ENCODE measurements at regions not wholly inside any gene's neighbourhood (a gene's known extent, or its start where the extent isn't known, plus 50 kb on each side); places are given as distances from the start of the nearest gene placed in this dataset.

DNA sequence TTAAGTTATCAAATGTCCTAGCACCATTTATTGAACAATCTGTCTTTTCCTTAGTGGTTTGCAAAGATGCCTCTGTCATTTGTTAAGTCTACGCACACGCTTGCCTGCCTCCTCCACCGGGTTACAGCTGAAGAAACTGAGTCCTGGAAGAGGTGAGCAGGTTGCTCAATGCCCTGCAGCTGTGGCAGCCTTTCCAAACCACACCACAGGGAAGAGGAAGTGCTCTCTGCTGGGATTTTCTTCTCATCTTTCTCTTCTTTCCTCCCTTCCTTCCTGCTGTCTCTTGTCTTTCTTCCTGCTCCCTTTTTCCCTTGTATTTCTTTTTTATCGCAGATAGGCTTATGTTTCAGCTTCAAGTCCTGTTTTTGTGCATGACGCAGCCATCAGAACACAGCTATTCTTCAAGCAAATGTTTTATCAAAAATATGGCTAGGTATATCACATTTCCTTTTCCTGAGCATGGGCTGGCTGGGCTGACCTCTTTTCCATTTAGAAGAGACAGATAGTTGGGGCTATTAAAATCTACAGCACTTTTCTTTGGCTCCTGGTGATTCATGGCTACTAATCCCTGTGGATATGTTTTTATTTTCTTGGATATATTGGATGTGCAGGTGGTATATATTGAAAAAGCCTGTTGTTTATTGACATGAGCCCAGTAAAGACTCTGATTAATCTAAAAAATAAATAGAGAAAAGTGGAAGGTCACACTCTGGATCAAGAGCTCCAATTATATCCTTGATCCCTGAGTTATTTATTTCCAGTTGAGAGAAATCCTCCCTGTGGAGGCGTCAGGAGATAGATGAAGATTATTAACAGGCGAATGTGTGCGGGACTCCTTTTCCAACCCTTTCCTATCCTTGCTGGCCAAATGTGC lies 214.6 kb downstream of the TSN start:
- H3K36me3 Mint-ChIP-seq = no peaks in the 10 kb centered on the region
- no peak for ATAC-seq
- H3K27ac Mint-ChIP-seq = no peak overlapping the region
- H3K9me3 Mint-ChIP-seq = no peaks in the 10 kb centered on the region
- no peak for DNase-seq (ENCODE audit: low spot score in 2 of 2)

DNA sequence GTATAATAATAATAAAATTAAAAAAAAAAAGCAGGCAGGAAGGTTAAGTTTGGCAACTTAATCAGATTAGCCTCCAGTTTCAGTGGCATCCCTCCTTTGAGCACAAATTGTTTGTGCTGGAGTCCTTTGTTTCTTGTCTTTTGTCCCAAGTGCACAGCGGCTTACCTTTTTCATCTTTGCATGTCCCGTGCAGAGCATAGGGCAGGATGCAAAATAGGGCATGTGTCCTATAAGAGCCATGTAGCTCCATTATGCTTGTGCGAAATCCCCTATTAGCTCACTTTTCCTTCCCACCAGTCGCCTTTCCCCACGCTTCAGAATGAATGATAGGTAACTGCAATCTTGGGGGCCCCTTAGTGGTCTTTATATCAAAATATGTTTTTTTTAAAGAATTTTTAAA lies 216.8 kb downstream of the TSN start:
- no peak for DNase-seq (ENCODE audit: low spot score in 2 of 2)
- ATAC-seq = no peak
- no peaks in the 10 kb centered on the region for H3K9me3 Mint-ChIP-seq
- no peaks in the 10 kb centered on the region for H3K36me3 Mint-ChIP-seq
- no peak overlapping the region for H3K27ac Mint-ChIP-seq

DNA sequence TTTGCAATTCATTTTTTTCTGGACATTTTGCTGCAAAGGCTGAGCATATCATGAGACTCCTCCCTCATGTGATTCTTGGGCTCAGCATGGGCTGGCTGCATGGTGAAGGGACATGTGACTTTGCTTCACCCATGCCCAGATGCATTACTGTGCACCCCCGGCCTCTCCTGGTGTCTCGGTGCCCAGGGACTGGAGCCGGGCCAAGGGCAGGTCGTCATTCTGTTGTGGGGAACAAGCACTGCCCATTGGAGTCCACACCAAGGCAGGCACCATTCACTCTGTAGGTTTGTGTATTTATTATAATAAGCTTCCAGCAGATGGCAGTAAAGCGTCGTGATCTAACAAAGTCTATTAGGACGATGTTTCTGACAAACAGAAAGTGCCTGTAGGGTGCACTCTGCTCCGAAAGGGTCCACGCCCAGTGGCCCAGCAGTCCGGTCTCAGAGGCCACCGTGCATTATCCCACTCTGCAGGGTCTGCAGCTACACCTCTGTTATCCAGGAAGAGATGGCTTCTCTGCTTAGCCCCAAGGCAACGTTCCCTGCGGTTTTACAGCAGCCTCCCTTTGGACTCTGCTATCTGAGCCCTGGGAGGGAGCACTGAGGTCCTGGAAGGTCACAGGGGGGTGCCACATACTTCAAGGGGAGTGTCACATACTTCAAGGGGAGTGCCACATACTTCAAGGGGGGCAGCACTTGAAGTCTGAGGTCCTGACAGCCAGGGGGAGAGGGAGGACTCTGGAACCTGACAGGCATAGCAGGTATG lies 219.6 kb downstream of the TSN start:
- peak; percentile 89 to 95 for ATAC-seq
- Mint-ChIP-seq H3K9me3 (no peaks in the 10 kb centered on the region), H3K27ac (peak overlapping the region in 1 of 2 donors; percentile 9)

DNA sequence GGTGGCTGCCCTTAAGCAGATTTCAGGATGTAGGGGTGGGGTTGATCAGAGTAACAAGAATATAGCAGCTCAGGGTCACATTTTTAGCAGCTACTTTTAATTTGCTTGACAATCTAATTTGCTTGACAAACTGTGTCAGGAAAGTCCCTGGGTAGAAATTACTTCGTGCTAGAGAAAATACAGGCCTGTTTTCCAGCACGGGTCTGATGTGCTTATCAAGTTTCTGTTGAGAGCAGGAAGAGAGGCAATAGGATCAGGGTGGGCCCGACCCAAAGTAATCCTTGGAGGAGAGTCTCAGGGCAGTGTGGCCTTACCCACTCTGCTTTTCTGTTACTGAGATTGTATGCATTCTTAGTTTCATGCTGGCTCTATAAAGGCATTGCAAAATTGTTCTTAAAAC lies 221.5 kb downstream of the TSN start:
- Mint-ChIP-seq H3K36me3 (no peaks in the 10 kb centered on the region), H3K9me3 (no peaks in the 10 kb centered on the region), H3K27ac (no peak overlapping the region)
- no peak for DNase-seq (ENCODE audit: low spot score in 2 of 2)
- no peak for ATAC-seq

More for the DNA sequence above, 219.6 kb downstream of the TSN start:
- DNase-seq (ENCODE audit: low spot score in 2 of 2) = peak in 1 of 2 donors; percentile 53
- H3K36me3 Mint-ChIP-seq = no peaks in the 10 kb centered on the region

DNA sequence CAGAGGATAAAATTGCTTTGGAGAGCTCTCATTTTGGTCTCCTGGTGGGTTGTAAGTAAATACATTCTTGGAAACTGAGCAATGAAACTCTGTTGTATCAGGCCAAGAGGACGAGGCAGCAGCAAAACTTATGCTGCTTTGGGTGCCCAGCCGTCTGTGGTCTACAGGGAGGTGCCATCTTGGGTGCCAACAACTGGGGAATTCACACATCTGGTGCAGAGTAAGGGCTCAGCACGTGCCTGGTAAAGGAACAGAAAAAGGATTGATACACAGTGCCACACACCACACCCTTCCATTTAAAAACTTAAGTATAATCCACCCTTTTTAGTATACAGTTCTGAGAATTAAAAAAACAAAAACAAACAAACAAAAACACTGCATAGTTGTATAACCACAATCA lies 221.9 kb downstream of the TSN start:
- DNase-seq (ENCODE audit: low spot score in 2 of 2) (no peak), ATAC-seq (no peak)
- Mint-ChIP-seq H3K9me3 (no peaks in the 10 kb centered on the region), H3K27ac (no peak overlapping the region), H3K36me3 (no peaks in the 10 kb centered on the region)

DNA sequence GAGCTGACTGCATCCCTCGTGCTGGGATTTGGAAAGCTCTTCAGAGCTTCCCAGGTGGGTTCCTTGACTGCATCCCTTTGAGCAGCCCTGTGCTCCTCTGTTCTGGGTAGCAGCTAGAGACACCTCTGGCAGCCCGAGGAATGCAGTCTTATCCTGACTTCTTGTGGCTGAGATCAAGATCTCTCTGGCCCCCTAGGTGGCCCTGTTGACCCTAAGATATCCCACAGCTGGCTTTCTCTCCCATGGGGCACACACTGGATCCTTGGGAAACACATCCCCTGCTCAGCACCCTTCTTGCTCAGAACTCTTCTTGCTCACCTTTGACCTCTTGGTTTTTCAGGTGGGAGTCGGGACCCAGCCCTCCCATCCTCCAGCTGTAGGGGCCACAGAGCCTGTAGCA lies 237.2 kb downstream of the TSN start:
- ATAC-seq (no peak), DNase-seq (ENCODE audit: low spot score in 2 of 2) (no peak)
- no peak overlapping the region for H3K27ac Mint-ChIP-seq
- H3K9me3 Mint-ChIP-seq = no peaks in the 10 kb centered on the region
- H3K36me3 Mint-ChIP-seq = no peaks in the 10 kb centered on the region

DNA sequence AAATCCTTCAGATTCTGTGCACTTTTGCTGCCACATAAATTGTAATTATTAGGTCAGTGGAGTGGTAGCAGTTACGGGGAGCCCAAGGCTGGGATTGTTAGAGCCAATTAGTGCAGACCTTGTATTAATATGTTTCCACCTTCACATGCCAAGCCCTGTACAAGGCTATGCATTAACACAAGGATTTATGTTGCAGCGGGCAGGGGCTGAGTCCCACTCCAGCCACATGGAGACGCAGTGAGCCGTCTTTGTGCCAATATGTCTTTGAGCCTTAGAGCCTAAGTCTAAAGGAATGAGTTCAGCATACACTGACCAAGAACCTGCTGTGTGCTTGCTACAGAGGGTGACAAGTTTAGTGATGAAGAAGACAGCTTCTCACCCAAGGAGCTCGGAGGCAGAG lies 238.2 kb downstream of the TSN start:
- Mint-ChIP-seq H3K9me3 (no peaks in the 10 kb centered on the region), H3K36me3 (no peaks in the 10 kb centered on the region), H3K27ac (no peak overlapping the region)
- DNase-seq (ENCODE audit: low spot score in 2 of 2) (no peak), ATAC-seq (no peak)

DNA sequence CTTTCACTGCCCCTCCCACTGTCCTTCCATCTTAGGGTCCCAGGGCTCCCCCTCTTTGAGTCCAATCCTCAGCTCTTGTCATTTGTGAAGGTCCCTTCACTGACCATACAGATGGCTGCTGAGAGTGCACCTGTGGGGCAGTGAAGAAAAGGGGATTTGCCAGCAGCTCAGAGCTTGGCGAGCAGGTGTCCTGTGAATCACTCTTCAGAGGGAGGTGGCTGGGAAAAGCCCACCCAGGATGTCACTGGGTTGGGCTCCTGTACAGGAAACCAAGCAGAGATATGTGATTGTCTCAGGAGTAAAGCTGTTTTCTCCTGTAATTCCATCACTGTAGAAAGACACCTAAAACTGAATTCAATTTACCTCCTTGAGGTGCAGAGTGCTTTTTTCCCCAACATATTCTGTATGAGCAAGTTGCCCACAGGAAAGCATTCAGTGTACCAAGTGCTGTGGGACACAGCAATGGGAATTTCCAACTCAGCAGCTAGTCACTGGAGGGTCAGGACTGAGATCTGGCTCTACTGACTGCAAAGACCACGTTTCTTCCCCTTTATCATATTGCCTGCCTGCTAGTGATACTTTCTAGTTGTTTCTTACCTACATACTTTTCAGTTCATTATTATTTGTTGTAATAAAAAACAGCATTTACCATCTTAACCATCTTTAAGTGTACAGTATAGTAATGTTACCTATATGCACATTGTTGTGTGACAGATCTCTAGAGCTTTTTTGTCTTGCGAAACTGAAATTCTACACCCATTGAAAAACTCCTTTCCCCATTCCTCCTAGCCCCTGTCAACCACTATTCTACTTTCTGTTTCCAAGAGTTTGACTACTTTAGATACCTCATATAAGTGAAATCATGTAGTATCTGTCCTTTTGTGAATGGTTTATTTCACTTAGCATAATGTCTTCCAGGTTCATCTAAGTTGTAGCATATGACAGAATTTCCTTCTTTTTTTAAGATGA lies 239.1 kb downstream of the TSN start:
- DNase-seq (ENCODE audit: low spot score in 2 of 2) (no peak), ATAC-seq (no peak)
- Mint-ChIP-seq H3K36me3 (no peaks in the 10 kb centered on the region), H3K27ac (no peak overlapping the region), H3K9me3 (no peaks in the 10 kb centered on the region)

DNA sequence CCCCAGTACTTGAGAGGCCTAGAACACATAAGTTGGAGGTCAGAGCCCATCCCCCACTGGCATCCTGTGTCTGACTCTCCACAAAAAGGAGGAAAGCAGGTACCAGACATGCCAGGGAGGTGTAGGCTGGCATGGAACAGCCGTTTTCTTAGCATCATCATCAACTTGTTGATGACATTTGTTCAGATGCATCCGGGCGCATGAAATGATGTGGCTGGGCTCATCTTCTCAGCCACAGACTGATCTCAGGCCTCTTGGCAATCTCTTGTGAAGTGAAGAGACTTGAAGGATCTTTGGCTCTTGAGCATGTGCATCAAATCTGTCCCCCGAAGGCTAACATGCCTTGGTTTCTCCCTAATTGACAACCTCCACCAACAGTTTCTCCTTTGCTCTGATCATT lies 243.3 kb downstream of the TSN start:
- DNase-seq (ENCODE audit: low spot score in 2 of 2) (no peak), ATAC-seq (no peak)
- H3K27ac Mint-ChIP-seq = no peak overlapping the region
- H3K9me3 Mint-ChIP-seq = no peaks in the 10 kb centered on the region
- no peaks in the 10 kb centered on the region for H3K36me3 Mint-ChIP-seq

DNA sequence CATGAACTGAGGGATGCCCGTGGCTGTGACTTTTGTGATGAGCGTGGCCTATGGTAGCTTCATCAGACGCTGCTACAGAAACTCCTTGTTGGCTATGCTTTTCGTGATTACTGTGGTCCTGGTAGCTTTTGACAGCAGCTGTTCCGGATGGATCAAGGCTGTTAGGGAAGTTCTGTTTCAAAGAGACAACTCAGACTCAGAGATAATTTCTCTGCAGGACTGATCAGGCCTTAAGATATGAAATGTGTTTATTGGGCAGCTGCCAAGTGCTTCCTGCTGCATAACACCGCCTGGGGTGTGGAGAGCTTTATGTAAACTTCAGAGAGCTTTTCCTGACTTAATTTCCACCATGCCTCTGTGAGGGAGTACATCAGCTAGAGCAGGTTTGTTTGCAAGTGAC lies 243.8 kb downstream of the TSN start:
- Mint-ChIP-seq H3K9me3 (no peaks in the 10 kb centered on the region), H3K36me3 (no peaks in the 10 kb centered on the region), H3K27ac (no peak overlapping the region)
- DNase-seq (ENCODE audit: low spot score in 2 of 2) (no peak), ATAC-seq (no peak)

DNA sequence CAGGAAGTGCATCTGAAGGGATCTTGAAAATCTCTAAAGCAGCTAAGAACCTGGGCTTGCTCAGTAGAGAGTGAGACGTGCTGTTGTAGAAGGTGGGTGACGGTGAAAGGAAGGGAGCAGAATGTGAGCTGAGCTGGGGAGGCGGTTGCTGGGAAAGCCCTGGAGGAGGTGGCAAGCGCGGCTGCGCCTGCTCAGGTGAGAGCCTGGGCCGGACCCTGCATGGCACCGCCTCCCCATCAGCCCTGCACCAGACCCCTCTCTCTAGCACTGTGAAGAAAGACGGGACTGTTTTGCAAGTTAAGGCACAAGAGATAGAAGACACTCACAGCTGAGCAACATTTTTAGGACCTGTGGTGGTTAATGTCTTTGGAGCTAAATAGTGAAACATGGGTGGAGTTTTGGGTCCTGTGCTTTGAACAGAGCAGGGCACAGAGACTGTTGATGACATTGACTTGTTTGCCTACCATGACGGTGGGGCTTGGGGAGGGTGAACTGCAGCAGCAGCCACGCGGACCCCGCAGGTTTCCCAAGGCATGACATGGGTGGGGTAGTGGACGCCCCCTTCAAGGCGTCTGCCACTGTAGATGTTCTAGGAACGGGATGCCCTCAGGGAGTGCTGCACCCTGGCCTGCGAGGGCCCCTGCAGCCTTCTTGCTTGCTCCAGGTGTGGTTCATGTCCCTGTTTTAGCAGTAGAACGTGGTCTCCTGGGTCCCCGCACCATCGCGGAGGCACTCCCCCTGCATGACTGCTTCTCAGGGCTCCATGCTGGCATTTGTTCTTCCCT lies 245.3 kb downstream of the TSN start:
- Mint-ChIP-seq H3K36me3 (no peaks in the 10 kb centered on the region), H3K9me3 (no peaks in the 10 kb centered on the region)

DNA sequence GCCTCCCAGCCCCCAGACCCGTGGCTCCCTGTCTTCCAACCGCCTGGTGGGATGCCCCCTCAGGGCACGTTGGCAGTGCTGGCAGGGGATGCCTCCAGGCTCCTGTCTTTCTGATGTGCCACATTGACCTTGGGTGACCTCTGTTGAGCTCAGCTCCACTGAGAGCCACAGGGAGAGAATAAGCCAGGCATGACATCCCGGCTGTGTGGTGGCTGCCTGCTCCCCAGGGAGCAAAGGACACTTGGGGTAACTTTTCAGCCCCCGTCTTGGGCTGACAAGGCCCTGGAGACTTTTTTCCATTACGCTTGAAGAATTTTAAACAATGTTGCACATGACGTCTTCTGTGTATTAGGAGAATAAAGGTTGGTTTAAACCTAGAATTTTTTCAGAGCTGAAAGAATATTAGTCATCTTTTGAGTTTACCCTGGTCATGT lies 246.0 kb downstream of the TSN start:
- Mint-ChIP-seq H3K27ac (no peak overlapping the region), H3K36me3 (no peaks in the 10 kb centered on the region), H3K9me3 (no peaks in the 10 kb centered on the region)
- no peak for DNase-seq (ENCODE audit: low spot score in 2 of 2)
- no peak for ATAC-seq

More for the DNA sequence above, 245.3 kb downstream of the TSN start:
- peak overlapping the region in 1 of 2 donors; percentile 13 for H3K27ac Mint-ChIP-seq
- DNase-seq (ENCODE audit: low spot score in 2 of 2) (no peak), ATAC-seq (no peak)

DNA sequence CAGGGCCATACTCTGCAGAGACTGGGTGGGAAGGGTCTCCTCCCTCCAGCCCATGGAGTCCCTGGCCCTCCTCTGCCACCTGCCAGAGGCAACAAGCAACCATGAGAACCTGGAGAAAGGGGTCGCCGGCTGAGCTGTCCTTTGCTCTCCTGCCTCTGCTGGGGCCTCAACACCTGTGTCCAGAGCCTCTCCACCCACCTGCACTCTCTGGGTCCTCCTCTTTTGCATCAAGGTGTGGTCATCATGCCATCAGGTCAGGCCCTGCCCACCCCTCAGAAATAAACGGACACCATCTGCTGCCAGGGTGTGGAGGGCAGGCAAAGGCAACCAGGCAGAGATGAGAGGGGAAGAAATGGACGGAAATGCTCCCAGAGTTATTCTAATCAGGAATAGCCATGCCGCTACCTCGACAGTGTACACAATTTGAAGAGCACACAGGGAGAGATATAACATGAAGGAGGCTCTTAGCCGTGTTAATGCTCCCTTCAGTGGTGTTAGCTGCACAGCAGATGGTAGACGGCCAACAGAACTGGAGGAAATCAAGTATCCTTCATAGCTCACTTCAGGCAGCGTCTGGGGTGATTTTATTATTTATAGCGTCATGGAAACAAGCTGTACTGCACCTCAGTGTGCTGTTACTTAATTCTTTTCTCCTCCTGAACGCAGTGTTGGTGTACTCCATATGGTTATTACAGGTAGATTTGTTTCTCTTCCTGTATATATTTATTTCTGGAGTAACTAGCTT lies 247.9 kb downstream of the TSN start:
- DNase-seq (ENCODE audit: low spot score in 2 of 2) (no peak), ATAC-seq (no peak)
- H3K27ac Mint-ChIP-seq = no peak overlapping the region
- H3K36me3 Mint-ChIP-seq = no peaks in the 10 kb centered on the region
- H3K9me3 Mint-ChIP-seq = no peaks in the 10 kb centered on the region

DNA sequence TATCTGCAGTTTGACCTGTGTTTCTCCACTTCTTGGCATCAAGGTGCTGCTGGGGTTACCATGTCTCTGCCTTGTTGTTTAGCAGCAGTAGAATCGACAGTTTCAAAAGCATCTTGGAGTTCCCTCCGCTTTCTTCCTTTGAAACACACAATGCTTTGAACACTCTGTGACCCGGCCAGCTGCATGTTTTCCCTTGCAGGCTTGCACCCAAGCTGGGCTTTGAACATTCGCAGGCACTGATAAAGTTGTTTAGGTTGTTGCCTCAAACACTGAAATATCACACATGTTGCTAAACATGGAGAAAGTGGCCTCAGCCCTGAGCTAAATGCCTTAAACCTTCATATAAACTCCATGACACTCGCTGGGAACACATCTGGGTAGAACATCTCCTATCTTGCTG lies 251.7 kb downstream of the TSN start:
- ATAC-seq (no peak), DNase-seq (ENCODE audit: low spot score in 2 of 2) (no peak)
- no peak overlapping the region for H3K27ac Mint-ChIP-seq
- no peaks in the 10 kb centered on the region for H3K36me3 Mint-ChIP-seq
- H3K9me3 Mint-ChIP-seq = peaks cover 0 to 1% of the 10 kb centered on the region in 2 donors

DNA sequence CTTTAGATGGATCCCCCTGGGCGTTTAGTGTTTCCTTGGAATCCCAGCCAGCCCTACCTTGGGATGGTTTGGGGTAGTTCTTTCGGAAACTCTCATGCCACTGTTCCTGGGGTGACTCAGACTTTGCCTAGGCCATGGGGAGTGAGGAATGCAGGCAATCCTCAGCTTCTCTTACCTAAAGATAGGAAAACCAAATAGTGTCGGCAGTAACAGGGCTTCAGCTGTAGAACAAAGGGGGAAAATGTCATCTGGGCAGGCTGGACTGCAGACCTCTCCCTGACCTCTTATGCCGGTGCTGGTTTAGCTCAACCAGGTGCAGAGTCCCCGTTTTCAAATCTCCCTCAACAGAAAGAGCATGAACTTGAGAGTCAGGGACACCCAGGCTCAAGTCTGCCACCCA lies 252.1 kb downstream of the TSN start:
- no peaks in the 10 kb centered on the region for H3K36me3 Mint-ChIP-seq
- no peak overlapping the region for H3K27ac Mint-ChIP-seq
- DNase-seq (ENCODE audit: low spot score in 2 of 2) (no peak), ATAC-seq (no peak)
- peaks cover 0 to 4% of the 10 kb centered on the region in 2 donors for H3K9me3 Mint-ChIP-seq
